Mesenchymal stem cell (in vitro differentiated cells and primary cell): ENCODE measurements at regions not wholly inside any gene's neighbourhood (a gene's known extent, or its start where the extent isn't known, plus 50 kb on each side); places are given as distances from the start of the nearest gene placed in this dataset.

Source experiments
- DNase-seq: peaks from one replicate; pipeline ENCODE4 v3.0.0-alpha.2; 2013
- H2AFZ ChIP-seq: one replicate; pipeline ENCODE4 v1.6.1; 2013; ENCODE audit warnings: low read depth, mild to moderate bottlenecking, control low read depth, inconsistent platforms, low read length, moderate library complexity
- H2AK5ac ChIP-seq: 2 replicates; pipeline ENCODE4 v1.6.1; 2013; ENCODE audit warnings: low read length, moderate library complexity, mild to moderate bottlenecking, inconsistent platforms; ENCODE audit not compliant: severe bottlenecking
- H2BK120ac ChIP-seq: one replicate; pipeline ENCODE4 v1.6.1; 2013; ENCODE audit warnings: low read depth, mild to moderate bottlenecking, inconsistent platforms, low read length, moderate library complexity
- H2BK12ac ChIP-seq, 2 experiments: one replicate each; pipeline ENCODE4 v1.6.1; 2013; ENCODE audit warnings: inconsistent platforms in 2 of 2, low read length in 2 of 2, mild to moderate bottlenecking in 2 of 2, moderate library complexity in 2 of 2, control low read depth in 1 of 2
- H2BK15ac ChIP-seq: one replicate; pipeline ENCODE4 v1.6.1; 2013; ENCODE audit warnings: mild to moderate bottlenecking, low read depth, inconsistent platforms; ENCODE audit not compliant: poor library complexity, severe bottlenecking
- H2BK5ac ChIP-seq: 2 replicates; pipeline ENCODE4 v1.6.1; 2013; ENCODE audit warnings: low read depth, mild to moderate bottlenecking, low read length, control low read depth, inconsistent platforms; ENCODE audit not compliant: poor library complexity, severe bottlenecking
- H3K14ac ChIP-seq, 2 experiments: one replicate each; pipeline ENCODE4 v1.6.1; 2013; ENCODE audit warnings: inconsistent platforms in 2 of 2, low read length in 2 of 2, control low read depth in 1 of 2, mild to moderate bottlenecking in 1 of 2, moderate library complexity in 1 of 2
- H3K18ac ChIP-seq, 2 experiments: one replicate each; pipeline ENCODE4 v1.6.1; 2013; ENCODE audit warnings: inconsistent platforms in 2 of 2, low read length in 2 of 2, control low read depth in 1 of 2, low read depth in 1 of 2, mild to moderate bottlenecking in 1 of 2
- H3K23ac ChIP-seq, 2 experiments: one replicate each; pipeline ENCODE4 v1.6.1; 2013; ENCODE audit warnings: inconsistent platforms in 2 of 2, low read length in 2 of 2, mild to moderate bottlenecking in 2 of 2, moderate library complexity in 2 of 2, control low read depth in 1 of 2
- H3K27ac ChIP-seq: 2 replicates; pipeline ENCODE4 v1.5.1; 2013; ENCODE audit warnings: mild to moderate bottlenecking, moderate library complexity, low read length, control low read depth, inconsistent platforms; ENCODE audit not compliant: poor library complexity, severe bottlenecking
- H3K27me3 ChIP-seq, 2 experiments: 2 replicates each; pipeline versions ENCODE4 v1.6.1 to v1.7.0; 2013; ENCODE audit warnings: low read length in 2 of 2, mild to moderate bottlenecking in 2 of 2, moderate library complexity in 2 of 2, control low read depth in 1 of 2, inconsistent platforms in 1 of 2; ENCODE audit not compliant: control insufficient read depth in 1 of 2, insufficient read depth in 1 of 2
- H3K36me3 ChIP-seq, 2 experiments: 2 replicates each; pipeline versions ENCODE4 v1.6.1 to v1.7.0; 2013; ENCODE audit warnings: low read length in 2 of 2, control low read depth in 1 of 2, inconsistent platforms in 1 of 2, low read depth in 1 of 2, mild to moderate bottlenecking in 1 of 2; ENCODE audit not compliant: insufficient read depth in 2 of 2, control insufficient read depth in 1 of 2
- H3K4ac ChIP-seq, 2 experiments: one replicate each; pipeline ENCODE4 v1.6.1; 2013; ENCODE audit warnings: inconsistent platforms in 2 of 2, low read length in 2 of 2, mild to moderate bottlenecking in 2 of 2, moderate library complexity in 2 of 2, control low read depth in 1 of 2, low read depth in 1 of 2
- H3K4me1 ChIP-seq: 2 replicates; pipeline ENCODE4 v1.6.1; 2013; ENCODE audit warnings: low read depth, low read length, control low read depth; ENCODE audit not compliant: control insufficient read depth, insufficient read depth
- H3K4me2 ChIP-seq: 2 replicates; pipeline ENCODE4 v1.6.1; 2013; ENCODE audit warnings: low read length, mild to moderate bottlenecking, inconsistent platforms; ENCODE audit not compliant: poor library complexity, severe bottlenecking
- H3K4me3 ChIP-seq, 2 experiments: 2 replicates each; pipeline versions ENCODE4 v1.5.1 to v1.7.0; 2013; ENCODE audit warnings: low read length in 2 of 2, mild to moderate bottlenecking in 2 of 2, control low read depth in 1 of 2, low read depth in 1 of 2; ENCODE audit not compliant: insufficient read depth in 1 of 2
- H3K79me1 ChIP-seq: replicated peaks from 2 replicates; pipeline ENCODE4 v1.6.1; 2013; ENCODE audit warnings: mild to moderate bottlenecking, control low read depth, low read length, inconsistent platforms; ENCODE audit not compliant: poor library complexity, severe bottlenecking
- H3K9ac ChIP-seq: 2 replicates; pipeline ENCODE4 v1.7.0; 2013; ENCODE audit warnings: mild to moderate bottlenecking, low read length, moderate library complexity
- H3K9me3 ChIP-seq: 2 replicates; pipeline ENCODE4 v1.7.0; 2013; ENCODE audit warnings: mild to moderate bottlenecking, low read length; ENCODE audit not compliant: control insufficient read depth
- H4K8ac ChIP-seq: one replicate; pipeline ENCODE4 v1.6.1; 2013; ENCODE audit warnings: inconsistent platforms, mild to moderate bottlenecking, low read length, moderate library complexity
- H4K91ac ChIP-seq: one replicate; pipeline ENCODE4 v1.6.1; 2013; ENCODE audit warnings: mild to moderate bottlenecking, low read length, inconsistent platforms
- WGBS: methylation state at CpG from one replicate; pipeline ENCODE4 v1.1.7; 2013; ENCODE audit warnings: mixed read lengths; 5-methylcytosine and 5-hydroxymethylcytosine counted together

GRCh38 chr6:126252154-126252553 is 87.8 kb upstream of the CENPW start:
- Histone ChIP-seq H3K4me1 (no peaks in the 10 kb centered on the region), H3K23ac (no peak overlapping the region), H3K4me3 (no peak overlapping the region), H3K18ac (no peak overlapping the region), H3K9me3 (peaks cover 7% of the 10 kb centered on the region), H3K79me1 (no peaks in the 10 kb centered on the region), H2BK15ac (no peak overlapping the region), H2BK12ac (no peak overlapping the region), H2AK5ac (no peak overlapping the region), H3K4me2 (no peak overlapping the region), H2BK120ac (no peak overlapping the region), H3K9ac (no peak overlapping the region), H3K14ac (no peak overlapping the region), H4K8ac (no peak overlapping the region), H2AFZ (no peak overlapping the region), H2BK5ac (no peak overlapping the region), H3K27me3 (no peaks in the 10 kb centered on the region), H3K4ac (no peak overlapping the region), H3K27ac (no peak overlapping the region), H4K91ac (no peak overlapping the region), H3K36me3 (no peaks in the 10 kb centered on the region)
- 71% methylated on average over 2 of the region's 2 CpGs for WGBS
- no peak for DNase-seq

- H2BK15ac ChIP-seq, result no peak overlapping the region
- no peak overlapping the region for H2AFZ ChIP-seq
- H3K79me1 ChIP-seq, result no peaks in the 10 kb centered on the region
- H3K4me3 ChIP-seq, result no peak overlapping the region
- H4K8ac ChIP-seq, result no peak overlapping the region
- no peak overlapping the region for H3K18ac ChIP-seq
- no peak overlapping the region for H2BK120ac ChIP-seq
- no peak overlapping the region for H2BK12ac ChIP-seq
- H3K27me3 ChIP-seq, result no peaks in the 10 kb centered on the region
- no peak overlapping the region for H3K4me2 ChIP-seq
- no peaks in the 10 kb centered on the region for H3K4me1 ChIP-seq
- 89% methylated on average over 1 of the region's 2 CpGs for WGBS
- no peak overlapping the region for H3K9ac ChIP-seq
- H3K23ac ChIP-seq, result no peak overlapping the region
- no peak overlapping the region for H2AK5ac ChIP-seq
- H3K14ac ChIP-seq, result no peak overlapping the region
- H4K91ac ChIP-seq, result no peak overlapping the region
- DNase-seq, result no peak
- H3K27ac ChIP-seq, result no peak overlapping the region
- H3K36me3 ChIP-seq, result peaks cover 0 to 4% of the 10 kb centered on the region in 2 experiments
- H3K4ac ChIP-seq, result no peak overlapping the region
- peaks cover 7% of the 10 kb centered on the region for H3K9me3 ChIP-seq
- no peak overlapping the region for H2BK5ac ChIP-seq
These were observed 86.5 kb upstream of the CENPW start for GRCh38 chr6:126253431-126253830.

GRCh38 chr6:126258150-126258549 is 81.8 kb upstream of the CENPW start:
- no peak overlapping the region for H2BK12ac ChIP-seq
- H3K14ac ChIP-seq, result no peak overlapping the region
- H3K27me3 ChIP-seq, result no peaks in the 10 kb centered on the region
- no peak overlapping the region for H3K18ac ChIP-seq
- H3K4me3 ChIP-seq, result no peak overlapping the region
- no peaks in the 10 kb centered on the region for H3K79me1 ChIP-seq
- 95% methylated on average over 14 of the region's 18 CpGs for WGBS
- no peak overlapping the region for H2AK5ac ChIP-seq
- H3K4ac ChIP-seq, result no peak overlapping the region
- H3K4me2 ChIP-seq, result no peak overlapping the region
- H2BK5ac ChIP-seq, result no peak overlapping the region
- H4K8ac ChIP-seq, result no peak overlapping the region
- no peak for DNase-seq
- H3K23ac ChIP-seq, result no peak overlapping the region
- no peak overlapping the region for H2BK120ac ChIP-seq
- H2BK15ac ChIP-seq, result no peak overlapping the region
- H4K91ac ChIP-seq, result no peak overlapping the region
- peaks cover 0 to 4% of the 10 kb centered on the region in 2 experiments for H3K36me3 ChIP-seq
- no peak overlapping the region for H2AFZ ChIP-seq
- no peak overlapping the region for H3K27ac ChIP-seq
- no peak overlapping the region for H3K9ac ChIP-seq
- no peaks in the 10 kb centered on the region for H3K4me1 ChIP-seq
- peaks cover 34% of the 10 kb centered on the region for H3K9me3 ChIP-seq

DNA sequence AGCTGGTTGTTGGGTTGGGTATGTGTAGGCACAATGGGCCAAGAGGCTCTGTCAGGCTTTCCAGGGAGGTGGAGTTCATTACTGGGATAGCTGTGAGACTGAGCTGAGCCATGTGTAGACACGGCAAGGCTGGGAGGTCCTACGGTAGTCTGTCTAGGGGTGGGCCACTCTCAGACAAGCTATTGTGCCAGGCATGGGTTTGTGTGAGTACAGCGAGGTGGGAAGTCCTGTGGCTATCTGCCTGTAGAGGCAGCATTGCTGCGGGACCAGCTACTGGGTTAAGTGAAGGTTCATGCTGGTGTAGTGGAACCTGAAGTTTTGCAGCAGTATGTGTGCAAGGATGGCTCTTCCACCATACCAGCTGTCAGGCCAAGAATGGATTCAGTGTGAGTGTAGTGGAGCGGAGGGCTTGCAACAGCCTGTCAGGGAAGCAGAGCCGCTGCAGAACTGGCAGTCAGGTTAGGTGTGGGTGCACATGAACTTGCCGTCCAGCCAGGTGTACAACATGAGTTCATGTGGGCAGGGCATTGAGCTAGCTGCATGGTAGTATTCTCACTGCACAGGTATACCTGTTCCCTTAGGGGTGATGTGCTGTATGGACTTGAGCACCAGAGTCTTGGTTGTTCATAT is 78.0 kb upstream of the CENPW start:
- Histone ChIP-seq H3K79me1 (no peaks in the 10 kb centered on the region), H3K9me3 (peaks cover 26% of the 10 kb centered on the region), H3K27me3 (no peaks in the 10 kb centered on the region), H3K4me2 (no peak overlapping the region), H4K91ac (no peak overlapping the region), H3K4me1 (no peaks in the 10 kb centered on the region), H2BK5ac (no peak overlapping the region), H3K18ac (no peak overlapping the region), H3K4me3 (no peak overlapping the region), H2BK15ac (no peak overlapping the region), H3K36me3 (peaks cover 0 to 4% of the 10 kb centered on the region in 2 experiments), H4K8ac (no peak overlapping the region), H2BK12ac (no peak overlapping the region), H2AFZ (no peak overlapping the region), H3K9ac (no peak overlapping the region), H3K27ac (no peak overlapping the region), H2AK5ac (no peak overlapping the region), H3K23ac (no peak overlapping the region), H3K4ac (no peak overlapping the region), H2BK120ac (no peak overlapping the region), H3K14ac (no peak overlapping the region)
- 91% methylated on average over 7 of the region's 7 CpGs for WGBS
- DNase-seq, result no peak
